HEK293 (cell line): ENCODE measurements at regions not wholly inside any gene's neighbourhood (a gene's known extent, or its start where the extent isn't known, plus 50 kb on each side); places are given as distances from the start of the nearest gene placed in this dataset.

Experiments
- CTCF ChIP-seq: fragments of 450-650 bp; formaldehyde crosslinking; IDR thresholded peaks from 2 replicates; pipeline ENCODE4 v1.5.1; 2016; ENCODE audit warnings: missing biosample characterization, missing genetic modification characterization
- REST ChIP-seq: fragments of 450-650 bp; formaldehyde crosslinking; IDR thresholded peaks from 2 replicates; pipeline ENCODE4 v1.5.1; 2016; ENCODE audit warnings: missing biosample characterization, missing genetic modification characterization
- ZBTB17 ChIP-seq: fragments of 450-650 bp; formaldehyde crosslinking; IDR thresholded peaks from 2 replicates; pipeline ENCODE4 v1.5.1; 2016; ENCODE audit warnings: missing biosample characterization, missing genetic modification characterization
- ZNF214 ChIP-seq: fragments of 450-650 bp; formaldehyde crosslinking; IDR thresholded peaks from 2 replicates; pipeline ENCODE4 v1.5.1; 2017; ENCODE audit warnings: missing biosample characterization, mild to moderate bottlenecking, missing genetic modification characterization, borderline replicate concordance
- ZNF23 ChIP-seq: fragments of 450-650 bp; formaldehyde crosslinking; IDR thresholded peaks from 2 replicates; pipeline ENCODE4 v1.5.1; 2016; ENCODE audit warnings: missing biosample characterization, missing genetic modification characterization, borderline replicate concordance
- ZNF292 ChIP-seq: fragments of 450-650 bp; formaldehyde crosslinking; IDR thresholded peaks from 2 replicates; pipeline ENCODE4 v1.5.1; 2016; ENCODE audit warnings: low read depth, missing biosample characterization, missing genetic modification characterization, borderline replicate concordance
- ZNF416 ChIP-seq: fragments of 450-650 bp; formaldehyde crosslinking; IDR thresholded peaks from 2 replicates; pipeline ENCODE4 v1.5.1; 2016; ENCODE audit warnings: missing biosample characterization, missing genetic modification characterization
- ZNF830 ChIP-seq: fragments of 450-650 bp; IDR thresholded peaks from 2 replicates; pipeline ENCODE4 v1.5.0; 2018; ENCODE audit warnings: missing biosample characterization, missing genetic modification characterization, low read depth, mild to moderate bottlenecking, moderate library complexity

GRCh38 chr12:91743704-91744321, 401.8 kb downstream of the BTG1 start:
- TF ChIP-seq CTCF: no peak
- TF ChIP-seq REST (tag by site-specific recombination): no peak
- no peak for TF ChIP-seq ZNF214 (tag by site-specific recombination)
- TF ChIP-seq ZNF292 (tag by site-specific recombination): no peak
- TF ChIP-seq ZNF830 (tag by site-specific recombination): no peak
- TF ChIP-seq ZNF23: no peak
- TF ChIP-seq ZBTB17: no peak
- TF ChIP-seq ZNF416 (tag by site-specific recombination): no peak
